BJ (cell line): ENCODE measurements at regions not wholly inside any gene's neighbourhood (a gene's known extent, or its start where the extent isn't known, plus 50 kb on each side); places are given as distances from the start of the nearest gene placed in this dataset.

Experiments used
- CTCF ChIA-PET: fragments of 350-600 bp; formaldehyde crosslinking; extraction: SDS; loops from one replicate; lab custom pipeline; 2021; ENCODE audit warnings: antibody characterized with exemption, inconsistent platforms; lab: Yijun Ruan, JAX
- POLR2A ChIA-PET: fragments of 300-600 bp; sonication (Branson Sonifier 250); formaldehyde crosslinking; extraction: SDS; loops from one replicate; lab custom pipeline; 2021; ENCODE audit warnings: antibody characterized with exemption; lab: Charles Lee
- DNase-seq: peaks from one replicate; pipeline ENCODE4 v3.0.0-alpha.2; 2011; ENCODE audit warnings: low read depth
- H3K27me3 ChIP-seq: 2 replicates; pipeline ENCODE4 v1.6.0; 2011; ENCODE audit warnings: low read length; ENCODE audit not compliant: control insufficient read depth, insufficient read depth
- H3K36me3 ChIP-seq: 2 replicates; pipeline ENCODE4 v1.5.1; 2011; ENCODE audit warnings: low read length; ENCODE audit not compliant: control insufficient read depth, insufficient read depth
- H3K4me3 ChIP-seq: 2 replicates; pipeline ENCODE4 v1.5.1; 2011; ENCODE audit warnings: low read depth, mild to moderate bottlenecking, control low read depth, low read length
- TF ChIP-seq, protein P1 (sequence below): IDR thresholded peaks from 2 replicates; pipeline ENCODE4 v1.5.1; 2011; ENCODE audit warnings: low read depth, mild to moderate bottlenecking, control low read depth, inconsistent platforms, low read length, moderate library complexity; ENCODE audit not compliant: insufficient read depth

DNA sequence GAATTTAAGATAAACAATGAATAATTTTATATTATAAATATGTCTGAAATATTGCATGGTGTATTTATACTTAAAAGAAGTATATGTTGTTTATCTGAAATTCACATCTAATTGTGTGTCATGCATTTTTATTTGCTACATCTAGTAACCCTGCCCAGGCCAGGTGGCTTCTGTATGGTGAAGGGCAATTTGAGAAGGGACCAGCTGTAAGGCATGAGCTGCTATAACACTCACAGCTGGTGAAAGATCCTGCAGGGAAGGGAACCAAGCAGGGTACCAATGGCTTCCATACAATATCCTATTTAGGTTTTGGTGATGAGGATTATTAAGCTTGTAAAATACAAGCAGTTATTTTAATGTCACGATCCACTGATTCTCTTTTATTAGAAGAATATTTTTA, 921.8 kb upstream of the GJE1 start:
- no peak for DNase-seq
- CTCF ChIA-PET: no interaction called here
- TF ChIP-seq, protein P1, sequence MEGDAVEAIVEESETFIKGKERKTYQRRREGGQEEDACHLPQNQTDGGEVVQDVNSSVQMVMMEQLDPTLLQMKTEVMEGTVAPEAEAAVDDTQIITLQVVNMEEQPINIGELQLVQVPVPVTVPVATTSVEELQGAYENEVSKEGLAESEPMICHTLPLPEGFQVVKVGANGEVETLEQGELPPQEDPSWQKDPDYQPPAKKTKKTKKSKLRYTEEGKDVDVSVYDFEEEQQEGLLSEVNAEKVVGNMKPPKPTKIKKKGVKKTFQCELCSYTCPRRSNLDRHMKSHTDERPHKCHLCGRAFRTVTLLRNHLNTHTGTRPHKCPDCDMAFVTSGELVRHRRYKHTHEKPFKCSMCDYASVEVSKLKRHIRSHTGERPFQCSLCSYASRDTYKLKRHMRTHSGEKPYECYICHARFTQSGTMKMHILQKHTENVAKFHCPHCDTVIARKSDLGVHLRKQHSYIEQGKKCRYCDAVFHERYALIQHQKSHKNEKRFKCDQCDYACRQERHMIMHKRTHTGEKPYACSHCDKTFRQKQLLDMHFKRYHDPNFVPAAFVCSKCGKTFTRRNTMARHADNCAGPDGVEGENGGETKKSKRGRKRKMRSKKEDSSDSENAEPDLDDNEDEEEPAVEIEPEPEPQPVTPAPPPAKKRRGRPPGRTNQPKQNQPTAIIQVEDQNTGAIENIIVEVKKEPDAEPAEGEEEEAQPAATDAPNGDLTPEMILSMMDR: no peak
- Histone ChIP-seq H3K27me3 (no peaks in the 10 kb centered on the region), H3K4me3 (no peak overlapping the region), H3K36me3 (no peaks in the 10 kb centered on the region)
- POLR2A ChIA-PET: no interaction called here

GRCh38 chr6:141209890-141210289, 922.8 kb upstream of the GJE1 start:
- POLR2A ChIA-PET: no interaction called here
- TF ChIP-seq, protein P1: no peak
- CTCF ChIA-PET: no interaction called here
- H3K36me3 ChIP-seq: no peaks in the 10 kb centered on the region
- no peak overlapping the region for H3K4me3 ChIP-seq
- no peaks in the 10 kb centered on the region for H3K27me3 ChIP-seq
- no peak for DNase-seq

DNA sequence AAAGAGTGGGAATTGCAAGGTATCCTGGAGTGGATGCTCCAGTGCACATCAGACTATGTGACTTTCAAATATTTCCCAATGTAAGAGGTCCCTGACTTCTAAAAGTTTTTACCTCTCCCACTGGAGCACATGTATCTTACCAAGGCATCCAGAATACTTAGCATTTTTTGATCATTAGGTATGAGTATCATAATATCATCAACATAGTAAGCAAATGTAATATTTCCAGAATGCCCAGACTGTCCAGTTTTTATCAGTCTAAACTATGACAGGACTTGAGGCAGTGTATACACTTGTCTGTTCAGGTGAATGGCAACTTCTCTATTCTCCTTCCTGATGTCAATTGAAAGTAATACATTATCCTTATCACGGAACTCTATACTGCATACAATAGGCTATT, 924.6 kb upstream of the GJE1 start:
- POLR2A ChIA-PET: no interaction called here
- no peaks in the 10 kb centered on the region for H3K36me3 ChIP-seq
- CTCF ChIA-PET: no interaction called here
- H3K27me3 ChIP-seq: no peaks in the 10 kb centered on the region
- DNase-seq: no peak
- H3K4me3 ChIP-seq: no peak overlapping the region
- TF ChIP-seq, protein P1: no peak

GRCh38 chr6:141203902-141204575, 928.7 kb upstream of the GJE1 start:
- ChIA-PET CTCF (interaction anchor here (1.0 kb wide), 1 partner anchor 10 kb away, joined by 3 read pairs; no protein-coding TSS in a partner anchor), POLR2A (no interaction called here)
- Histone ChIP-seq H3K27me3 (no peaks in the 10 kb centered on the region), H3K4me3 (no peak overlapping the region), H3K36me3 (no peaks in the 10 kb centered on the region)
- no peak for DNase-seq
- TF ChIP-seq, protein P1: no peak

DNA sequence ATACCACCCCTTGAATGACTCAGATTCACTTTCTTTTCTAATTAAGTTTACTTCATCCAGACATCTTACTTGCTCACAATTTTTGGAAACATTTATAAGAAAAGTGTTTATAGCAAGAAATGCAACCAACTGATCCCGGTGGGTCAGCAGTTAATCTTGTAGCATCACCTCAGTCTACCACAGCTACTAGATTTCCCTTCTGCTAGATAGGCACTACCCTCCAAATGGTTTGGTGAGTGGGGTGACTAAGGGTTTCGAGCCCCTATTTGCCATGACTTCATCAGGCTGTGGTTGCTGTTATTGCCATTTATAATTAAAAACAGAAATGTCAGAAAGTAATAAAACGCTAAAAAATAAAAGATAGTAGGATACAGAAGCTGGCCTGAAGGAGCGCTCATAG, 930.1 kb upstream of the GJE1 start:
- TF ChIP-seq, protein P1: no peak
- no peak for DNase-seq
- Histone ChIP-seq H3K4me3 (no peak overlapping the region), H3K36me3 (no peaks in the 10 kb centered on the region), H3K27me3 (no peaks in the 10 kb centered on the region)
- POLR2A ChIA-PET: no interaction called here
- CTCF ChIA-PET: no interaction called here
